ENCODE measurements at regions not wholly inside any gene's neighbourhood (a gene's known extent, or its start where the extent isn't known, plus 50 kb on each side); places are given as distances from the start of the nearest gene placed in this dataset.
"Not testable (repeated sequence)": the region's sequence is repeated elsewhere in the genome, so short reads cannot be mapped to it uniquely, and the experiment has no call there.

GRCh38 chr16:22710326-22710725, 103.6 kb upstream of the HS3ST2 start:
- WGBS, 3 donors, result 17 to 33% (median 25%) methylated on average over 1 of the region's 1 CpG

GRCh38 chr16:22711847-22712246, 102.1 kb upstream of the HS3ST2 start:
- TF ChIP-seq POLR2A (IDR thresholded peaks at IDR 0.05), result no peak
- TF ChIP-seq CTCF (IDR thresholded peaks at IDR 0.05), result no peak
- no peak for TF ChIP-seq EP300 (IDR thresholded peaks at IDR 0.05)
- 83 to 93% (median 86%) methylated on average over 2 of the region's 2 CpGs for WGBS, 3 donors
- no peaks in the 10 kb centered on the region for H3K36me3 ChIP-seq
- peaks cover 0 to 4% of the 10 kb centered on the region in 2 donors for H3K9me3 ChIP-seq
- no peaks in the 10 kb centered on the region for H3K4me1 ChIP-seq (ENCODE audit: insufficient read depth)
- no peak overlapping the region for H3K4me3 ChIP-seq
- no peaks in the 10 kb centered on the region for H3K27me3 ChIP-seq
- H3K27ac ChIP-seq, result no peak overlapping the region
- DNase-seq, result no peak
- intact Hi-C loops (cut with DNase I), result no loop called here

More at GRCh38 chr16:22710326-22710725, 103.6 kb upstream of the HS3ST2 start:
- intact Hi-C loops (cut with DNase I), result no loop called here
- H3K27ac ChIP-seq, result no peak overlapping the region
- H3K36me3 ChIP-seq, result no peaks in the 10 kb centered on the region
- DNase-seq, result no peak
- TF ChIP-seq POLR2A (IDR thresholded peaks at IDR 0.05) (no peak), EP300 (IDR thresholded peaks at IDR 0.05) (no peak), CTCF (IDR thresholded peaks at IDR 0.05) (no peak)
- no peak overlapping the region for H3K4me3 ChIP-seq
- H3K9me3 ChIP-seq, result peaks cover 0 to 4% of the 10 kb centered on the region in 2 donors
- H3K4me1 ChIP-seq (ENCODE audit: insufficient read depth), result no peaks in the 10 kb centered on the region
- H3K27me3 ChIP-seq, result no peaks in the 10 kb centered on the region

- Histone ChIP-seq H3K9me3 (peaks cover 0 to 4% of the 10 kb centered on the region in 2 donors), H3K27me3 (no peaks in the 10 kb centered on the region), H3K27ac (no peak overlapping the region), H3K36me3 (no peaks in the 10 kb centered on the region), H3K4me1 (ENCODE audit: insufficient read depth) (no peaks in the 10 kb centered on the region), H3K4me3 (no peak overlapping the region)
- TF ChIP-seq POLR2A (IDR thresholded peaks at IDR 0.05) (no peak), CTCF (IDR thresholded peaks at IDR 0.05) (no peak), EP300 (IDR thresholded peaks at IDR 0.05) (no peak)
- intact Hi-C loops (cut with DNase I), result no loop called here
- no peak for DNase-seq
- 81 to 84% (median 81%) methylated on average over 5 of the region's 5 CpGs for WGBS, 3 donors
Observed at GRCh38 chr16:22712471-22712870, 101.5 kb upstream of the HS3ST2 start.

- not testable (repeated sequence) for DNase-seq; H3K27ac ChIP-seq; H3K27me3 ChIP-seq; H3K4me3 ChIP-seq; H3K36me3 ChIP-seq; H3K9me3 ChIP-seq; H3K4me1 ChIP-seq (ENCODE audit: insufficient read depth)
- intact Hi-C loops (cut with DNase I), result loop anchor here in 1 of 4 donors (5.0 kb wide), 1 partner anchor 54 kb away; no protein-coding TSS in a partner anchor
- WGBS, 3 donors, result 80 to 91% (median 80%) methylated on average over 2 of the region's 2 CpGs
Observed at GRCh38 chr16:22718598-22718997, 95.4 kb upstream of the HS3ST2 start.

- Histone ChIP-seq H3K4me3 (no peak overlapping the region), H3K36me3 (no peaks in the 10 kb centered on the region), H3K27me3 (no peaks in the 10 kb centered on the region), H3K9me3 (no peaks in the 10 kb centered on the region), H3K27ac (no peak overlapping the region), H3K4me1 (ENCODE audit: insufficient read depth) (no peaks in the 10 kb centered on the region)
- intact Hi-C loops (cut with DNase I), result loop anchor here in 1 of 4 donors (5.0 kb wide), 1 partner anchor 52 kb away; no protein-coding TSS in a partner anchor
- 60 to 68% (median 67%) methylated on average over 4 of the region's 4 CpGs for WGBS, 3 donors
- TF ChIP-seq EP300 (IDR thresholded peaks at IDR 0.05) (no peak), CTCF (IDR thresholded peaks at IDR 0.05) (no peak)
- DNase-seq, result no peak
Observed at GRCh38 chr16:22719945-22720344, 94.0 kb upstream of the HS3ST2 start.
